Adipocyte (in vitro differentiated cells): ENCODE measurements at regions not wholly inside any gene's neighbourhood (a gene's known extent, or its start where the extent isn't known, plus 50 kb on each side); places are given as distances from the start of the nearest gene placed in this dataset.

ENCODE experiments used
- DNase-seq: peaks from one replicate; pipeline ENCODE4 v3.0.0-alpha.2; 2015; ENCODE audit warnings: low read depth
- H3K27me3 ChIP-seq: replicated peaks from 2 replicates; pipeline ENCODE4 v1.7.0; 2013; ENCODE audit warnings: mild to moderate bottlenecking, low read length, moderate library complexity; ENCODE audit not compliant: control insufficient read depth, insufficient read depth
- H3K36me3 ChIP-seq: 2 replicates; pipeline ENCODE4 v1.7.0; 2013; ENCODE audit warnings: low read length, mild to moderate bottlenecking, moderate library complexity; ENCODE audit not compliant: control insufficient read depth, insufficient read depth, severe bottlenecking
- H3K4me1 ChIP-seq: 2 replicates; pipeline ENCODE4 v1.7.0; 2013; ENCODE audit warnings: mild to moderate bottlenecking, low read length, moderate library complexity; ENCODE audit not compliant: control insufficient read depth, insufficient read depth
- H3K4me3 ChIP-seq: 2 replicates; pipeline ENCODE4 v1.7.0; 2013; ENCODE audit warnings: mild to moderate bottlenecking, low read length, moderate library complexity
- H3K9ac ChIP-seq: 2 replicates; pipeline ENCODE4 v1.7.0; 2013; ENCODE audit warnings: mild to moderate bottlenecking, low read length, moderate library complexity
- H3K9me3 ChIP-seq: 2 replicates; pipeline ENCODE4 v1.7.0; 2013; ENCODE audit warnings: mild to moderate bottlenecking, low read length, moderate library complexity; ENCODE audit not compliant: control insufficient read depth

DNA sequence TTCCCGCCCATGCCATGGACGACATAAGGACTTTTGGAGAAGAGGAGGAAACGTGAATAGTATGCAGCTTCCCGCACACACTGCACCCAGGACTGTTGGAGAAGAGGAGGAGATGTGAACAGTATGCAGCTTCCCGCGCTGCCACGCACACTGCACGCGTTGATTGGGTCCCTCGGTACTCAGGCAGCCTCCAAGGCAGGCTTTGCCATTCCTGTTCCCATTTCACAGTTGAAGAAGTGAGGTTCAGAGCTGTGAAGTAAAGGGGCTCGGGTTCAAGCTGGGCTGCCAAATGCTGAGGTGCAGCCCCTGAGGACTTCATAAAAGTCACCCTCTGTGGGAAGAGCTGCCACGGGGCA, 147.9 kb upstream of the FAM20C start:
- H3K9ac ChIP-seq = no peak overlapping the region
- no peak overlapping the region for H3K4me3 ChIP-seq
- no peak for DNase-seq
- no peaks in the 10 kb centered on the region for H3K9me3 ChIP-seq
- peaks cover 5% of the 10 kb centered on the region for H3K27me3 ChIP-seq
- H3K36me3 ChIP-seq = no peaks in the 10 kb centered on the region
- H3K4me1 ChIP-seq = peaks cover 18% of the 10 kb centered on the region

DNA sequence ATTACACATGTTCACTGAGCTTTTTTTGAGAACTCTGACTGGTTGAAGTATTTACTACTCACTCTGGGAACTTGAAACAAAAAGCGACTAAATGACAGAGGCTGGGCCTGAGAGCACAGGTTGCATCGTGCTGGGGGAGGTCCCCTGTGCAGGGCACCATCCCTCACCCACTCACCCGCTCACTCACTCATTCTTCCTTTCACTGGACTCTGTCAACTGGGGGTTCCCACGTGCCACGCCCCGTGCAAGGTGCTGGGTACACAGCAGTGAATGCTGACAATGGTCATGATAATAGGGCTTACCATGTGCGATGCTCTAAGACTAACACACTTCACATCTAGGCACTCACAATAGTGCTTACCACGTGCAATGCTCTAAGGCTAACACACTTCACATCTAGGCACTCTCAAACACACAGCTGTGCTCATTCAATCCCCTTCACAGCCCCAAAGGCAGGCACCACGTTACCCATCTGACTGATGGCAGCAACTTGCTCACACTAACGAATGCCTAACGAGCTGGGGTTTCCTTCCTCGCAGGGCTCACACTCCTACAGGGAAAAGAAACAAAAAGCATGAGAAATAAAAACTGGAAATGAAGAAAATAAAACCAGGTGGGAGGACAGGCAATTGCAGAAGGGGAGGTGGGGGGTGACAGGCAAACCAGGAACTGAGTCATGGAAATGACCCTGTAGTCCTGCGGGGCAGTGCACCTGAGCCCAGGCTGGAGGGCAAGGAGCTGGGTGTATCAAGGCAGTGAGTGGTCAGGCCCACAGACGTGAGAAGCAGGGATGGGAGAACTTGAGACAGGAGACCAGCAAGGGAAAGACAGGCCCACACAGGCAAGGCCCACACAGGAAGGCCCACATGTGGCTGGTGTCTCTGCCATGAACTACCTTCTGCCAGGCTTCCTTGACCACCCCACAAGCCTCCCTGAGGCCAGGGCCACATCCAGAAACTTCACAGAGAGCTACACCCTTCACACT, 147.0 kb upstream of the FAM20C start:
- peaks cover 18% of the 10 kb centered on the region for H3K4me1 ChIP-seq
- no peak for DNase-seq
- H3K9ac ChIP-seq = no peak overlapping the region
- H3K4me3 ChIP-seq = no peak overlapping the region
- no peaks in the 10 kb centered on the region for H3K36me3 ChIP-seq
- no peaks in the 10 kb centered on the region for H3K9me3 ChIP-seq
- peaks cover 5% of the 10 kb centered on the region for H3K27me3 ChIP-seq

DNA sequence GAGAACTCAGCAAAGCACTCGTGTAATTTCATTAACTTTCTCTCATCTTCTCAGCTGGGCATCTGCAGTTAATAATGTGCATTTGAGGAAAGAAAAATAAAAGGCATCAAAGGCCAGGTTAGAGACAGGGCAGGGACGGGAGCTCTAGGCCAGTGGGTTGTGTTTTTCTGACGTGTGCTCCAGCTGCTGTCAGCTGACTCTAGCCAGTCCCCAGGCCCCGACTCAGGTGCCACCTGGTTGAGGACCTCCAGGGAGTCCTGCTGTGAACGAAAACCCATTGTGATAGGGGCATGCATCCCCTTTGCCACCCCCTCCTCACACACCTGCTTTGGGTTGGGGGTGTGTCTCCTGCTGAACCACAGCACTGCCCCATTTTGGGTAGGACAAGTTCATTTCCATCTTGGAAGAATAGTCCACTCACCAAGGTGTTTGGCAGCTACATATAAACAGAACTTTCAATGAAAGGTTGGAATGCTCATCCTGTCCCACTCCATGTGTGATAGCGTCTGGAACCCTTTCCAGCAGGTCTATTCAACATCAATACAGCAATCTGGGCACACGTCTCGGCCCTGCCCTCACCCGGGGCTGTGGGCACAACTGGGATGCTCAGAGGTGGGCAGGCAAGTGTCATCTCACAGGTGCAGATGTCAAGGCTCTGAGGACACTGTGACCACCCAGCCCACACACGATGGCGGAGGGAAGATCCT, 146.1 kb upstream of the FAM20C start:
- Histone ChIP-seq H3K27me3 (peaks cover 5% of the 10 kb centered on the region), H3K9me3 (no peaks in the 10 kb centered on the region), H3K4me1 (peaks cover 13% of the 10 kb centered on the region), H3K36me3 (no peaks in the 10 kb centered on the region), H3K4me3 (no peak overlapping the region), H3K9ac (no peak overlapping the region)
- DNase-seq = no peak

DNA sequence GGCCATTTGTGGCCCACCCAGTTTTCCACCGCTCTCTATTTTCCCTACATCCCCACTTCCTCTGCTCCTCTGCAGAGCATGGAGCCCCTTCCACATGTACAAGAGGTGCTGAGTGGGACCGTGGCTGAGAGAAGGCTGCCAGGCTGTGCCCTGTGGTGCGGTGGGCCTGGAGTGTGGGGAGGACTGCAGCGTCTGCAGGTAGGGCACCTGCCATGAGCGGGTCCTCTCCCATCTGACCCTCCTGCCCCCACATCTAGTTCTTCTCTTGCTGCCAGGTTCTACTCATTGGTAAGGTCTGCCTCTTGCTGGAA, 145.6 kb upstream of the FAM20C start:
- H3K4me1 ChIP-seq = peaks cover 8% of the 10 kb centered on the region
- H3K36me3 ChIP-seq = no peaks in the 10 kb centered on the region
- H3K27me3 ChIP-seq = peaks cover 5% of the 10 kb centered on the region
- DNase-seq = no peak
- no peak overlapping the region for H3K4me3 ChIP-seq
- no peak overlapping the region for H3K9ac ChIP-seq
- no peaks in the 10 kb centered on the region for H3K9me3 ChIP-seq

DNA sequence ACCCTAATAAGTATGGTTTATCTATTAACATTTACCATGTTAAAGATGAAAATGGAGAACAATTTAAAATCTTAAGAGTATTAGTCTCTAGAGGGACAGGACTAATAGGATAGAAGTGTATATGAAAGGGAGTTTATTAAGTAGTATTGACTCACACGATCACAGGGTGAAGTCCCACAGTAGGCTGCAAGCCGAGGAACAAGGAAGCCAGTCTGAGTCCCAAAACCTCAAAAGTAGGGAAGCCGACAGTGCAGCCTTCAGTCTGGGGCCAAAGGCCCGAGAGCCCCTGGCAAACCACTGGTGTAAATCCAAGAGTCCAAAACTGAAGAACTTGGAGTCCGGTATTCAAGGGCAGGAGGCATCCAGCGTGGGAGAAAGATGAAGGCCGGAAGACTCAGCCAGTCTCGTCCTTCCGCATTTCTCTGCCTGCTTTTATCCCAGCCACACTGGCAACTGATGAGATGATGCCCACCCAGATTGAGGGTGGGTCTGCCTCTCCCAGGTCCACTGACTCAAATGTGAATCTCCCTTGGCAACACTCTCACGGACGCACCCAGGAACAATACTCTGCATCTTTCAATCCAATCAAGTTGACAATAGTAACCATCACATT, 140.8 kb upstream of the FAM20C start:
- H3K4me1 ChIP-seq = no peaks in the 10 kb centered on the region
- H3K4me3 ChIP-seq = no peak overlapping the region
- DNase-seq = no peak
- H3K9me3 ChIP-seq = peaks cover 9% of the 10 kb centered on the region
- H3K9ac ChIP-seq = no peak overlapping the region
- H3K36me3 ChIP-seq = no peaks in the 10 kb centered on the region
- H3K27me3 ChIP-seq = no peaks in the 10 kb centered on the region

DNA sequence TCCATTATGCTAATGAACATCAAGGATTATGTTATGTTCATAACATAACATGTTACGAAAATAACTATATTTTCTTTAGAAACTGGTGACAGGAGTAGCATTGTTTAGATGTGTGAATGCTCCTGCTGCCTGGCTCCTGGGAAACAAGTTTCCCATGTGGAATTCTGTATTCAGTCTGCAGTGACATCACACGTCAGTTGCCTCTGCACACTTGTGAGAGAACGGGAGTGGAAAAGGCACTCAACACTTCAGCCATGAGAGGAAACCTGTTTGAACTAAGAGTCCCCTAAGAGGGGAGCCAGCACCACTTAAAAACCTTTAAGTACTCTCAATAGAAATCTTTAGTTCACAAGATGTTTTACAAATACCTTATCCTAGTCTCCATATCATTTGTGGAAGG, 140.3 kb upstream of the FAM20C start:
- DNase-seq = no peak
- Histone ChIP-seq H3K9me3 (peaks cover 9% of the 10 kb centered on the region), H3K27me3 (no peaks in the 10 kb centered on the region)

DNA sequence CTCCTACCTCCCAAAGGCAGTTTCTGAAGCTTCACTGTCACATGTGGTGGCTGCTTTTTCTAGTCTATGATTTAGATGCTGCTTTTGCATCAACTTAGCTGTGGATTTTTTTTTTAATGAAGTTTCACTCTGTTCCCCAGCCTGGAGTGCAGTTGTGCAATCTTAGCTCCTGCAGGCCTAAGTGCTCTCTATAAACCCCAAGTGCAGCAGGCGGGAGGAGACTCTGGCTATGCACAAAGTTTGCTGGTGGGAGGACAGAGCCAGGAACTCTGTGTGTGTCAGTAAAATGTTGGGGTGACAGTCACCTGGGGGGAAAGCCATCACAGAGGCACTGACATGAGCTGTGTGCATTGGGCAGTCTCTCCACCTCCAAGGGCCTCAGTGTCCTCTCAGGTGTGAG, 138.8 kb upstream of the FAM20C start:
- DNase-seq = no peak
- no peaks in the 10 kb centered on the region for H3K27me3 ChIP-seq
- H3K9me3 ChIP-seq = peaks cover 9% of the 10 kb centered on the region
- H3K36me3 ChIP-seq = no peaks in the 10 kb centered on the region
- H3K4me3 ChIP-seq = no peak overlapping the region
- no peak overlapping the region for H3K9ac ChIP-seq
- H3K4me1 ChIP-seq = peaks cover 3% of the 10 kb centered on the region

More for the DNA sequence above, 140.3 kb upstream of the FAM20C start:
- H3K9ac ChIP-seq = no peak overlapping the region
- no peaks in the 10 kb centered on the region for H3K4me1 ChIP-seq
- no peak overlapping the region for H3K4me3 ChIP-seq
- H3K36me3 ChIP-seq = no peaks in the 10 kb centered on the region

DNA sequence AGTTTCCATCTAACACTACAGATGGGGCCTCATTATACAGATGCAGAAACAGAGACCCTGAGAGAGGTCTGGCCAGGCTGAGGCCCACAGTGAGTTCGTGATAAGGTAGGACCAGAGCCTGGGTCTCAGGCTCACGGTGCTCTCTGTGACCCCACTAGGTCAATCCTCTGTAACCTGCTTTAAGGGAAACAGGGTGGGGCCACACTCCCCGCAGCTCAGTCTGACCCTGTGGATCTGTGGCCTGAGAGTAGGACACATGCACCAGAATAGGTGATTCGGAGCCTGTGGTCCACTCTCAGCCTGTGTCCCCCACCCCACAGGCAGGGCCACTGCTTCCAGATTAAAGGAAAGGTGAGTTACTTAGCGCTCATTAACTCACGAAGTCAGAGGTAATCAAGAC, 137.8 kb upstream of the FAM20C start:
- peaks cover 9% of the 10 kb centered on the region for H3K9me3 ChIP-seq
- peaks cover 3% of the 10 kb centered on the region for H3K4me1 ChIP-seq
- no peak overlapping the region for H3K9ac ChIP-seq
- DNase-seq = no peak
- no peaks in the 10 kb centered on the region for H3K27me3 ChIP-seq
- H3K4me3 ChIP-seq = no peak overlapping the region
- no peaks in the 10 kb centered on the region for H3K36me3 ChIP-seq

DNA sequence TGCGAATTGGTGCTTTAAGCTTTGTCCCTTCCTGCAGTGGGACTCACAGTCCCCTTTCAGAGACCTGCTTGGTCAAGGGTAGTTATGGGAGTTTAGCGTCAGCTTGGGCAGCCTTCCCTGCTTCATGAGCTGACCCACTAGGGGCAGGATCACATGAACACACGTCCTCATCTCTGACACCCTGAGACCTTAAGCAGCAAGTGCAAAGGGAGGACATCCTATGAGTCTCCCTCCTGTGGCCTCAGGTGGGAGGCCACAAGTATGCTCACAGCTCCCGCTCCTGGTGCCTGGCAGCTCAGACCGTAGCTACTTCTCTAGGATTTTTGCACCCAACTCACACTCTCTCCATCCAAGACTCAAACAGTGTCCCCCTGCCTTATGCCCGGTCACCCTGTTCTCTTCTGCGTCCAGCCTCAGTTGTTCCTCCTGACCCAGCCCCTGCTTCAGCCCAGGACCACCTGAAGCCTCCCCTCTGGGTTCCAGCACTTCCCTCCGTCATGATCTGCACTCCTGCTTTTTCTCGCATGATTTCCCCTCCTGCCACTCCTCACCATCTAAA, 136.6 kb upstream of the FAM20C start:
- H3K36me3 ChIP-seq = no peaks in the 10 kb centered on the region
- no peaks in the 10 kb centered on the region for H3K27me3 ChIP-seq
- no peak overlapping the region for H3K9ac ChIP-seq
- no peak overlapping the region for H3K4me3 ChIP-seq
- H3K9me3 ChIP-seq = peaks cover 9% of the 10 kb centered on the region
- DNase-seq = no peak
- peaks cover 3% of the 10 kb centered on the region for H3K4me1 ChIP-seq

DNA sequence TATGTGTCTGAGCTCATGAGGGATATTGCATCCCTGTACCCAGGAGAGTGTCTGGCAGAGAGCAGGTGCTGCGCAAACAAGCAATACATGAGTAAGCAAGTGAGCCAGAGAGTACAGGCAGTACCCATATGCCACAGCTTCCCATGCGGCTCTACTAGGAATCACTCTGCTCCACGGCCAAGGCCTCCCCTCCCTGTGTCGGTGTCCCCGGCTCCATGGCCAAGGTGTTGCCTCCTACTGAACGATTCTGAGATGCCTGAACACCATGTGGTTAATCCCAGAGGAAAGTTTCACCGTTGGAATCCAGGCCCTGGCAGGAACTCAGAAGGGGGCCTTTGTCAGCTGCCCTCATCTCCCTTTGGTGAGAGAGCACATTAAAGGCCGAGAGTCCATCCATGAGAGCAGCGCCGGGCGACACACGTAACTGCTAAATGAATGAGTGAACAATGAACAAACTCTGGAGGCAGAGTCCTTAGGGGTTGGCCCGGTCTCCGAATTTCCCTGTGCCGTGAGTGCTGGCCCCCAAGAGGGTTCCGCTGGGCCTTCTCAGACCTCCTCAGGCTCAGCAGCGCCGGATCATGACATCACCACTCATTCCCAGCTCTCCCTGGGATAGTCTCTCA, 136.0 kb upstream of the FAM20C start:
- Histone ChIP-seq H3K4me3 (no peak overlapping the region), H3K27me3 (peaks cover 2% of the 10 kb centered on the region), H3K36me3 (no peaks in the 10 kb centered on the region), H3K9ac (no peak overlapping the region), H3K4me1 (peaks cover 3% of the 10 kb centered on the region), H3K9me3 (peaks cover 9% of the 10 kb centered on the region)
- DNase-seq = no peak

DNA sequence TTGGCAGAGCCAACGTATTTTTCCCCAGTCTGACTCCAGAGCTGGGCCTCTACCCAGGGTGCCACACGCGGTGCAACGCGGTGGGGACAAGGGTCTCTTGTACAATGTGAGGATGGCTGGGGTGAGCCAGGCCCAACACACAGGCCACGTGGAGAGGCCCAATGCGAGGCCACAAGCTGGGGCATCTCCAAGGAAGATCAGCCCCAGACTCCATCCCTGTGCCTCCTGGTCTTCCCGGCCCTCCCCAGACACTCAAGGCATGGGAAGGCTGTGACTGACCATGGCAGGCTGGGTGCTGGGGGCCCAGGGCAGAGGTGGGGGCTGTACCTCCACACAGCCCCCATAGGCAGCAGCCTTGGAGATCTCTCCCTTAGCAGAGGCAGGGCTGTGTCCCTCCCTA, 135.3 kb upstream of the FAM20C start:
- no peak overlapping the region for H3K9ac ChIP-seq
- no peak for DNase-seq
- peaks cover 9% of the 10 kb centered on the region for H3K9me3 ChIP-seq
- peaks cover 3% of the 10 kb centered on the region for H3K4me1 ChIP-seq
- peaks cover 4% of the 10 kb centered on the region for H3K27me3 ChIP-seq
- H3K4me3 ChIP-seq = no peak overlapping the region
- H3K36me3 ChIP-seq = no peaks in the 10 kb centered on the region
